ENCODE measurements at regions not wholly inside any gene's neighbourhood (a gene's known extent, or its start where the extent isn't known, plus 50 kb on each side); places are given as distances from the start of the nearest gene placed in this dataset.
"Not testable (repeated sequence)": the region's sequence is repeated elsewhere in the genome, so short reads cannot be mapped to it uniquely, and the experiment has no call there.

DNA sequence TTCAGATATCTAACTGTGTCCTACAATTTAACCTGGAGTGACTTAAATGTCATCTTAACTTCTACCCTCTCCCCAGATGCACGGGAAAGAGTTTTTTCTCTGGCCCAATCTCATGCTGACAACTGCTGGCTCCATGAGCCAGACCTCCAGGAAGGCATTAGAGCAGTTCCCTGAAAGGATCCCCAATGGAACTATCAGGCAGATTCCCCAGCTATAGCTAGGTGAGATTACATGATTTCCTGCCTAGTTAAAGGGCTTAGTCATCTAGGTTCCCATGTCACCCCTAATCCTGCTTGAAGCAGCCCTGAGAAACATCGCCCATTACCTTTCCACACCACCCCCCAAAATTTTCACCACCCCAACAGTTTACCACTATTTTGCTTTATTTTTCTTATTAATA lies 373.5 kb upstream of the TRPC7 start:
- no peak for DNase-seq

- no peak for DNase-seq
These were observed 370.7 kb upstream of the TRPC7 start for GRCh38 chr5:136736021-136736420.

DNA sequence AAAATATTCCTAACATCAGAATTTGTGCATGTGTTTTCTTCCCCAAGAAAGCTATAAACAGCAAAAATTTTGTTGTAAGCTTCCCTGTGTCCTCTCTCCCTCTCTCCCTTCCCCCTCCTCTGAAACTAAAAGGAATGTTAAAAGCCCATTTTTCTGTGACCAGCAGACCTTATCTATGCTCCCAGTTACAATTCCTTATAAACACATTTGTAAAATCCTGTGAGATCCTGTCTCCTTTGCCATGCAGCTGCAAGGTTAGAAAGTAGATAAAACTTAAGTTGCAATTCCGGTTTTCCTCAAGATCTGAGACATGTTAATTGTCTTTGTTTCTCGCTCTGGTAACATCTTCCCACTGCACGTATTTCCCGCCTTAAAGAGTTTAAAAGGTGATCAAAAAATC lies 370.3 kb upstream of the TRPC7 start:
- not testable (repeated sequence) for DNase-seq

GRCh38 chr5:136734628-136735027 lies 369.3 kb upstream of the TRPC7 start:
- no peak for DNase-seq

DNA sequence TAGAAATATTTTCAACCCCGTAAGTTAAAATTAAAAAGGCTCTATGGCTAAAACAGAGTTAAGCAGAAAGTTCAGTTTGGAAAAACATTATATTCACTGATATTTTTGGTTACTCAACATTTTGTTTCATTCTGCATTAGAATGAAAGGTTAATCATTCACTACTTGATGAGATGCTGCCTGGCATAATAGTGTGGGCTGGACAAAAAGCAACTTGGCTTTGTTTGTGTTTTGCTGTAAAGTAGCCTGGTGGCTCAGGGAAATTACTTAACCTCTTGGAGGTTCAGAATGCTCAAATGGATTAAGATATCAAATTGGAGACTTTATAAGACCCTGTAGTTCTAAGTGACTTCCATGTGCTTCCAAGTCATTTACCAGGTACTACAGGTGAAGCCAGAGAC lies 367.4 kb upstream of the TRPC7 start:
- DNase-seq = no peak

- DNase-seq = no peak
These were observed 366.0 kb upstream of the TRPC7 start for GRCh38 chr5:136731241-136731900.

DNA sequence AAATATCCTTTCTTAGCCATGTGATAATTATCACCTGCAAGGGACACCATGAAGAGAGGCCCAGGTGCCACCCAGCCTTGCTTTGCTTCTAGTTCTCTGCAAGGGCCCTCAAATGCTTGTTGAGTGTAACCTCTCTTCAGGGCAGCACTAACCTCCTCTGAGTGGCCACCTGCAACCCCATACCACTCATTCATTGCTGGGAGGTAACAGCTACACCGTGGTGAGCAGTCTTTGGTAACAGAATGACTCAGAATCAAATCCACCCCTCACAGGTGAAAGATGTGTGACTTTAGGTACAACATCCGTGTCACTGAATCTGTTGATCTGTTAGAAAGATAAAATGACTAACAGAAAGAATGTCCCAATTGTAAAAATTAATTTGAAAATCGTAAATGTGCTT lies 365.1 kb upstream of the TRPC7 start:
- DNase-seq = no peak

GRCh38 chr5:136729901-136730355 lies 364.6 kb upstream of the TRPC7 start:
- DNase-seq = no peak

- DNase-seq = no peak
These were observed 361.2 kb upstream of the TRPC7 start for GRCh38 chr5:136726506-136726905.

DNA sequence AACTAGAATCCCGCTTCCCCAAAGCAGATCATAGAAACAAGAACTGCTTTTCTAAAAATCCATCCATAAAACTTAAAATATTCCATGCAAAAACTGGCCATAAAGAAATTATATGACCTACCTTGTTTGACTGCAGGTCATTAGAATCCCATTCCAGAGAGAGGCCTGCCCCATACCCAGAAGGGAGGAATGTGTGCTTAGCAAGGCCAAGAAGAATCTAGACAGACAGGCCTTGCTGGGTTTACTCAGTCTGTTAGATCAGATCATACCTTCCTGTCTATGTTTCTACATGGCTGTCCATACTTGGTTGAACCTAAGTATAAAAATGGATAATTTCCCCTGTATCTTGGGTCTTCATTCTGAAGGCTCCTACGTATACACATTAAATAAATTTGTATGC lies 358.8 kb upstream of the TRPC7 start:
- DNase-seq = no peak

GRCh38 chr5:136722581-136722980 lies 357.2 kb upstream of the TRPC7 start:
- DNase-seq = no peak

GRCh38 chr5:136722086-136722485 lies 356.7 kb upstream of the TRPC7 start:
- no peak for DNase-seq

- no peak for DNase-seq
These were observed 355.3 kb upstream of the TRPC7 start for GRCh38 chr5:136720674-136721073.

DNA sequence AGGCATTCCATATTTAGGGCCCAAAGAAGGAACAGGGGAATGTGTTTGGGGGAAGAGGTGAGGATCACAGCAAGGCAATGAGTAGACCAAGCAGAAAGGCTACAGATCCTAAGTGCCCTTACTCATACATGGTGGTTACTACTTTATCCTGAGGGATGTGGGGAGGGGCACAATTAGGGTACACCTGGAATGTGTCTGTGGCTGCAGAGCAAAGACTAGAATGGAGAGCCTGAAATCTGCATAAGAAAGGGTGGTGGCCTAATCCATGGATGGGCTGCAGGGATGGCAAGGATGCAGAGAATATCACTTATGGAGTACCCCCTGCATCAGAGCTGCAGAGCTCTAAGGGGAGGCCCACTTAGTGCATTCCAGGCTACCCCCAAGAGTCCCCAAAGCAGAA lies 352.6 kb upstream of the TRPC7 start:
- DNase-seq = no peak

- no peak for DNase-seq
These were observed 348.9 kb upstream of the TRPC7 start for GRCh38 chr5:136714286-136714685.

- DNase-seq = no peak
These were observed 347.3 kb upstream of the TRPC7 start for GRCh38 chr5:136712628-136713027.

DNA sequence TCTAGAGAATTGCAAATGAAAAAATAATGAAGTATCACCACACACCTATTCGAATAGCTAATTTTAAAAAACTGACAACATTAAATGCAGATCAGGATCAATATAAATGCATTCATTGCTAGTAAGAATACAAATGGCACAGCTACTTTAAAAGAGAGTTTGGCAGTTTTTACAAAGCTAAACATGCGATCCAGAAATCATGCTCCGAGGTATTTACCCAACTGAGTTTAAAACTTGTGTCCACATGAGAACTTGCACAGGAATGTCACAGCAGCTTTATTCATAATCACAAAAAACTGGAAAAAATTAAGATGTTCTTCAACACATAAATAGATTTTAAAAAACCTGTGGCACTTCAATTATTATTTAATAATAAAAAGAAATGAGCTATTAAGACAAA lies 345.5 kb upstream of the TRPC7 start:
- DNase-seq = no peak

DNA sequence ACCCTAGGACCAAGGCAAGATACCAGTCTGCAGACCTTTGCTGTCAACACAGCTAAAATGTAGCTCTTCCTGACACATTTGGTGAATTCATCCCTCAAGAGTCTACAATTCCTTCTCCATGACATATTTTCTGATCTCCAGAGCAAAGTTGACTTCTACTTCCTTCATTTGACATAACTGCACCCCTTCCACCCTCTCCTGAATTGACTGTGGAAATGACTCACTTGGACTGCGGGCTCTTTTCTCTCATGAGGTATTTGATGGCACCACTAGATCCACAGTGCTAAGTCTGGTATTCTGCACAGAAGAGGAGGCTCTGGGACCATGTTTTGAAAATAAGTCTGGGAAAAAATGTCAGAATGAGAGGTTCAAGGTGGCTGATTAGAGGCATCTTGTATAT lies 338.4 kb upstream of the TRPC7 start:
- no peak for DNase-seq

DNA sequence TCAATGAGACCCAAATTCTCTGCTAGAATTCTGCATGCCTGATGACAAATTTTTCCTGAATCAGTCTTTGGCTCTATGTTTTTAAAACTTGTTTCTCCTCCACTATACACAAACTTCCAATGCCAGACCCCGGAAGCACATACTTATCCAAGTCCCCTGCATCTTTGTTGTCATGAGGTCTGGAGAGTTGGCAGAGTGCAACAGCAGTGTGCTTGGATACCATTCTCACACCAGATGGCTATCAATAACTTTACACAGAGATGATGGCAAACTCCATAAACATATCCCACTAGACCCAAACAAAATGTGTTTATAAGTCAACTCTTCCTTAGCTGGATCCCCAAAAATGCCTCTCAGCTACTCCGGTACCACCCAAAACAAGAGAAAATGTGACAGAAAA lies 337.7 kb upstream of the TRPC7 start:
- no peak for DNase-seq

DNA sequence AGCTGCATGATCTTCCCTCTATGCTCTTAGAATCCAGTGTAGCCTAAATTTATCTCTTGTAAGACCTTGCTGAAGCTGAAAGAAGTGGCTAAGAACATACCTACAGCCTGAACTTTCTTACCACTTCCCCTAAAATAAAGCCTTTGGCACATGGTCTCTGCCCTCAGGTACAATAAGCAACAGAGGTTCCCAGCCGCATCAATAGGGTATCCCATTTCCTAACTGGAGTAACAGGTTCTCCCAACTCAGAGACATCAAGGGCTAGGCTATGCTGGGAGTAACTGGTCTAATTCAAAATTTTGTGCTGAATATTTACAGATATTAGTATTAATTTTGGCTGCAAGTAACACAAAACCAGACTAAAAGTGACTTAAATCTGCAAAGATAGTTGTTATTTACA lies 335.8 kb upstream of the TRPC7 start:
- DNase-seq = peak; percentile 0

DNA sequence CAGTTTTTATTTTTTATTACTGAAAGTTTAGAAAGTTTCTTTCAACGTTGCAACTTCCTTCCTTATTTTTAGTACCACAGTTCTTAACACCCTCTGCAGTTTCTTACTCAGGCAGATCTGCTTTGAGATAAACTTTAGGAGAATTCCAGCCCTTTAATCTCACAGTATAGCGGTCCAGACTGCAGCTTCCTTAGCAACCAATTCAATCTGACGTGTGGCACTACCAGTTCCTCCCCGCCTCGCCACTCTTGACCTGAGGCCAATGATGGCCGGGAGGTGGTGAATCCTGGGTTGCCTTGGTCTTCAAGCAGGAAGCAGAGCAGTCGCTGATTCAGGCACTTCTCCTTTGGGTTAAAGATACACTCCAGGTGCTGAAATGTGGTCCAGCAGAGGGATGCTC lies 334.3 kb upstream of the TRPC7 start:
- DNase-seq = no peak

DNA sequence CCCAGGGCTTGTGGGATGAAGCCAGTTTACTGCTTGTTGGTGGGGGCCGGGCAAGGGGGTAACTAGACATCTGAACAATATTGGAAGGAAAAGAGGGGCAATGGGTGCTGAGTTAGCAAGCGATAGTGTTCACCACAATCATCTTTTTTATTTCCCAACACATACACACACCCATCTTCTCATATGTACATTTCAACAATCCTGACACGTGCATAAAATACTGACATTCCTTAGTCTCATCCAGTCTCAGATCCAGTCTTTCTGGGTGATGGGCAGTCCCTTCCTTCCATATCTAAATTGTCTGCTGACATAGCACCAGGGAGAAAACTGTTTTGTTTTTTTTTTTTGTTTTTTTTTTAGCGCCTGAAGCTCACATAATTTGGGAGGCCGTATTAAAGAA lies 333.6 kb upstream of the TRPC7 start:
- DNase-seq = no peak

GRCh38 chr5:136694258-136694657 lies 328.9 kb upstream of the TRPC7 start:
- DNase-seq = no peak

DNA sequence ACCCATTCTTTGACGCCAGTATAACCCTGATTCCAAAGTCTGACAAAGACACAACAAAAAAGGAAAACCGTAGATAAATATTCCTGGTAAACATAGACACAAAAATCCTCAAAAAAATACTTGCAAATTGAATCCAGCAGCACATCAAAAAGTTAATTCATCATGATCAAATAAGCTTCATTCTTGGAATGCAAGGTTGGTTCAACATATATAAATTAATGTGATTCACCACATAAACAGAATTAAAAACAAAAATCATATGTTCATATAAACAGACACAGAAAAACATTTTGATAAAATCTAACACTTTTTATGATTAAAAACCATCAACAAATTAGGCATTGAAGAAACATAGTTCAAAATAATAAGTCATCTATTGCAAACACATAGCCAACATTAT lies 324.2 kb upstream of the TRPC7 start:
- no peak for DNase-seq

GRCh38 chr5:136686192-136686872 lies 321.0 kb upstream of the TRPC7 start:
- DNase-seq = peak; percentile 24
